ENCODE measurements at regions not wholly inside any gene's neighbourhood (a gene's known extent, or its start where the extent isn't known, plus 50 kb on each side); places are given as distances from the start of the nearest gene placed in this dataset.

DNA sequence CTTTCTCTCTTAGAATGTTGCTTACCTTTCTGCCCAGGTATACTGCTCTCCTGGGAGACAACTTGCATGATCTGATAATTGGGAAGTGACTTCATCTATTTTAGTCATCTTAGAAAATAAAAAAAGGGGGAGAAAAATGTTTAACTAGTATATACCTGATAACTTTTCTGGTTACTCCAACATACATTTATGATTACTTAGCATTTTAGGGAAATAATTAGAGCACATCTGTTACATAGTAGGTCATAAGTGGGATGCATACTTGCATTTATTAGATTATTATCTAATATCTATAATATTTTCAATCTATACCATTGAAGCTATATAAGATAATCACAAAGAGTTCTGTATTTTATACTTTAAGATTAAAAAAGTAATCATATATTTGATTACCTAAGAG, 193.9 kb upstream of the EYS start:
- no peak for ATAC-seq
- Mint-ChIP-seq H3K9me3 (peaks cover 10 to 26% of the 10 kb centered on the region in 2 donors), H3K4me3 (no peak overlapping the region), H3K4me1 (no peaks in the 10 kb centered on the region), H3K36me3 (peaks cover 11% of the 10 kb centered on the region), H3K27ac (no peak overlapping the region), H3K27me3 (ENCODE audit: low read depth in 2 of 2) (no peaks in the 10 kb centered on the region)
- no peaks in the 10 kb centered on the region for H3K27me3 ChIP-seq (ENCODE audit: control insufficient read depth, insufficient read depth, low read length)
- TF ChIP-seq CTCF (IDR thresholded peaks at IDR 0.05): no peak
- no peaks in the 10 kb centered on the region for H3K36me3 ChIP-seq (ENCODE audit: control insufficient read depth, insufficient read depth, low read length)
- H3K27ac ChIP-seq (ENCODE audit: low read length): no peak overlapping the region
- H3K4me1 ChIP-seq (ENCODE audit: control insufficient read depth, insufficient read depth, low read length): no peaks in the 10 kb centered on the region
- intact Hi-C loops (cut with micrococcal nuclease): no loop called here
- H3K4me3 ChIP-seq (ENCODE audit: low read length): no peak overlapping the region
- no peak for DNase-seq
- peaks cover 10% of the 10 kb centered on the region for H3K9me3 ChIP-seq (ENCODE audit: control insufficient read depth, insufficient read depth, low read length)

GRCh38 chr6:65896140-65896539, 189.1 kb upstream of the EYS start:
- 24% methylated on average over 1 of the region's 1 CpG for whole genome bisulfite sequencing (ENCODE audit: insufficient coverage)
- DNase-seq: no peak
- H3K27me3 ChIP-seq (ENCODE audit: control insufficient read depth, insufficient read depth, low read length): no peaks in the 10 kb centered on the region
- H3K9me3 ChIP-seq (ENCODE audit: control insufficient read depth, insufficient read depth, low read length): peaks cover 6% of the 10 kb centered on the region
- no peaks in the 10 kb centered on the region for H3K36me3 ChIP-seq (ENCODE audit: control insufficient read depth, insufficient read depth, low read length)
- no peak overlapping the region for H3K4me3 ChIP-seq (ENCODE audit: low read length)
- H3K4me1 ChIP-seq (ENCODE audit: control insufficient read depth, insufficient read depth, low read length): no peaks in the 10 kb centered on the region
- no peaks in the 10 kb centered on the region for H3K36me3 Mint-ChIP-seq
- ATAC-seq: no peak
- no peak overlapping the region for H3K27ac ChIP-seq (ENCODE audit: low read length)
- H3K27ac Mint-ChIP-seq: no peak overlapping the region
- intact Hi-C loops (cut with micrococcal nuclease): no loop called here
- H3K4me1 Mint-ChIP-seq: no peaks in the 10 kb centered on the region
- H3K27me3 Mint-ChIP-seq (ENCODE audit: low read depth in 2 of 2): no peaks in the 10 kb centered on the region
- no peak for TF ChIP-seq CTCF (IDR thresholded peaks at IDR 0.05)
- no peak overlapping the region for H3K4me3 Mint-ChIP-seq
- H3K9me3 Mint-ChIP-seq: peaks cover 6 to 20% of the 10 kb centered on the region in 2 donors

DNA sequence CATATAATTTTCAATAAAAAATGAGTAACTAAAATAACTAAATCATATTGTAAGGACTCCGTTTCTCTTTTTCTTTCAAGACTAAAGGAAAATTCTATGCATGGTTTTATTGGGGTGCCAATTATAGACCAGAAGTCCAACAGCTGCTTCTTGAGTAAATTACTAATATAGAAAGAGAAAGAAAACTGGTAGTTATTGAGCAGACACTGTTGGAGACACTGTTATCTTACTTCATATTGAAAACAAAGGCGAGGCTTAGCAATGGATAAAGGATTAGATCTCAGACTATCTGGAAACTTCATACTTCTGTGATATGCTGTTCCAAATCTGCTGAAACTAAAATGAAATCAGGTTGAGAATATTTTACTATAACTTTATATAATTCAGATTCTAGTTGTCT, 169.6 kb upstream of the EYS start:
- no peak overlapping the region for H3K27ac Mint-ChIP-seq
- no peaks in the 10 kb centered on the region for H3K4me1 Mint-ChIP-seq
- intact Hi-C loops (cut with micrococcal nuclease): loop anchor here (1.0 kb wide), 1 partner anchor 33 kb away; no protein-coding TSS in a partner anchor
- no peak for ATAC-seq
- no peaks in the 10 kb centered on the region for H3K4me1 ChIP-seq (ENCODE audit: control insufficient read depth, insufficient read depth, low read length)
- no peaks in the 10 kb centered on the region for H3K36me3 ChIP-seq (ENCODE audit: control insufficient read depth, insufficient read depth, low read length)
- no peak overlapping the region for H3K4me3 ChIP-seq (ENCODE audit: low read length)
- no CpG with 5 or more reads among the region's 2 CpGs for WGBS (ENCODE audit: insufficient coverage)
- no peaks in the 10 kb centered on the region for H3K27me3 Mint-ChIP-seq (ENCODE audit: low read depth in 2 of 2)
- no peaks in the 10 kb centered on the region for H3K9me3 ChIP-seq (ENCODE audit: control insufficient read depth, insufficient read depth, low read length)
- no peak overlapping the region for H3K27ac ChIP-seq (ENCODE audit: low read length)
- DNase-seq: no peak
- H3K27me3 ChIP-seq (ENCODE audit: control insufficient read depth, insufficient read depth, low read length): no peaks in the 10 kb centered on the region
- H3K36me3 Mint-ChIP-seq: peaks cover 6% of the 10 kb centered on the region
- H3K4me3 Mint-ChIP-seq: no peak overlapping the region
- no peak for TF ChIP-seq CTCF (IDR thresholded peaks at IDR 0.05)
- H3K9me3 Mint-ChIP-seq: peaks cover 4 to 9% of the 10 kb centered on the region in 2 donors

DNA sequence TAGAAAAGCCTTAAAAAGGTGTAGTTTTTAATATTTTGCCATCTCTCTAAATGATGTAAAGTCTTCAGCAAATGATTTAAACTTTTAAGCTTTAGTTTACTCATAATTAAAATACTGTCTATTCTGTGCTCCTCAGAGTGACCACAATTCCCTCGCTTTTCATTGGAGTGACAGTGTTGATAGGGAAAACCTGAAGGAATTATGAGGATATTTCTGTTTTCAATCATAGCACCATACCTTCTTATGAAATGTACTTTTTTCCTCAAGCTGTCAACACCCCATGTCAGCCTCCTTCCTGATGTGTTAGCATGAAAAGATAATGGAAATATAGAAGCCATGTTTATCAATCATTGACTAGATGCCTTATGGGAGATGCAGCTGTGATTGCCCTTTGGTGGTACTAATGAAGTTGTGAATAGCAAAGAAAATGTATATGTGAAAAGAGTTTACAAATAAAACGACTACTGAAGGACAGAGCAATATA, 145.4 kb upstream of the EYS start:
- Mint-ChIP-seq H3K27me3 (ENCODE audit: low read depth in 2 of 2) (no peaks in the 10 kb centered on the region), H3K9me3 (peaks cover 9 to 27% of the 10 kb centered on the region in 2 donors), H3K4me3 (no peak overlapping the region), H3K4me1 (no peaks in the 10 kb centered on the region), H3K27ac (no peak overlapping the region), H3K36me3 (no peaks in the 10 kb centered on the region)
- no peaks in the 10 kb centered on the region for H3K27me3 ChIP-seq (ENCODE audit: control insufficient read depth, insufficient read depth, low read length)
- ATAC-seq: no peak
- H3K4me1 ChIP-seq (ENCODE audit: control insufficient read depth, insufficient read depth, low read length): no peaks in the 10 kb centered on the region
- H3K27ac ChIP-seq (ENCODE audit: low read length): no peak overlapping the region
- intact Hi-C loops (cut with micrococcal nuclease): no loop called here
- no CpG with 5 or more reads among the region's 2 CpGs for WGBS (ENCODE audit: insufficient coverage)
- no peak for DNase-seq
- H3K36me3 ChIP-seq (ENCODE audit: control insufficient read depth, insufficient read depth, low read length): no peaks in the 10 kb centered on the region
- peaks cover 7% of the 10 kb centered on the region for H3K9me3 ChIP-seq (ENCODE audit: control insufficient read depth, insufficient read depth, low read length)
- no peak overlapping the region for H3K4me3 ChIP-seq (ENCODE audit: low read length)
- TF ChIP-seq CTCF (IDR thresholded peaks at IDR 0.05): no peak
